ENCODE measurements at regions not wholly inside any gene's neighbourhood (a gene's known extent, or its start where the extent isn't known, plus 50 kb on each side); places are given as distances from the start of the nearest gene placed in this dataset.

DNA sequence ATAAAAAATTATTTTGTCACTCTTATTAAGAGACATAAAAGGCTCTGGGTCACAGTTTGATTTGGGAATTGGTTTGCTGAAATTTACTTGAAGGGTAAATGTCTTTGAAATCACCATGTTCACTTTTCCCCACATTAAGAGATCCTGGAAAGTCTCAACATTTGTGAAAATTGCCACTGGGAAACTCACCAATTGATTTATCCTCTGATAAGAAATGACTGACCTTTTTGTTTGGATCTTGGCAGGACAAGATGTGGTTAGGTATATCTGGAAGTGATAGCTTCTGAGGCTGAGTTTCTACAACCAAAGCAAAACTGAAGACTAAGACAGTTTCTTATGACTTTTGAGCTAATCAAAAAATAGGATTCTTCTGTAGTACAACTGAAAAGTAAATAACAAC lies 107.1 kb upstream of the TMEM106B start:
- TF ChIP-seq, protein P1, sequence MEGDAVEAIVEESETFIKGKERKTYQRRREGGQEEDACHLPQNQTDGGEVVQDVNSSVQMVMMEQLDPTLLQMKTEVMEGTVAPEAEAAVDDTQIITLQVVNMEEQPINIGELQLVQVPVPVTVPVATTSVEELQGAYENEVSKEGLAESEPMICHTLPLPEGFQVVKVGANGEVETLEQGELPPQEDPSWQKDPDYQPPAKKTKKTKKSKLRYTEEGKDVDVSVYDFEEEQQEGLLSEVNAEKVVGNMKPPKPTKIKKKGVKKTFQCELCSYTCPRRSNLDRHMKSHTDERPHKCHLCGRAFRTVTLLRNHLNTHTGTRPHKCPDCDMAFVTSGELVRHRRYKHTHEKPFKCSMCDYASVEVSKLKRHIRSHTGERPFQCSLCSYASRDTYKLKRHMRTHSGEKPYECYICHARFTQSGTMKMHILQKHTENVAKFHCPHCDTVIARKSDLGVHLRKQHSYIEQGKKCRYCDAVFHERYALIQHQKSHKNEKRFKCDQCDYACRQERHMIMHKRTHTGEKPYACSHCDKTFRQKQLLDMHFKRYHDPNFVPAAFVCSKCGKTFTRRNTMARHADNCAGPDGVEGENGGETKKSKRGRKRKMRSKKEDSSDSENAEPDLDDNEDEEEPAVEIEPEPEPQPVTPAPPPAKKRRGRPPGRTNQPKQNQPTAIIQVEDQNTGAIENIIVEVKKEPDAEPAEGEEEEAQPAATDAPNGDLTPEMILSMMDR (IDR thresholded peaks at IDR 0.05; ENCODE audit: insufficient read depth, low read length), result no peak
- no peak for TF ChIP-seq POLR2AphosphoS5 (IDR thresholded peaks at IDR 0.05; ENCODE audit: low read depth)
